Effector memory CD4-positive, alpha-beta T cell (primary cell): ENCODE measurements at regions not wholly inside any gene's neighbourhood (a gene's known extent, or its start where the extent isn't known, plus 50 kb on each side); places are given as distances from the start of the nearest gene placed in this dataset.
"Not testable (repeated sequence)": the region's sequence is repeated elsewhere in the genome, so short reads cannot be mapped to it uniquely, and the experiment has no call there.

Experiments
- DNase-seq, 3 donors: peaks; one replicate each; pipeline ENCODE4 v3.0.0-alpha.2; 2020
- H3K27ac ChIP-seq: 2 replicates; pipeline ENCODE4 v1.7.0; 2013; ENCODE audit warnings: mild to moderate bottlenecking, low read length, moderate library complexity; ENCODE audit not compliant: insufficient read depth, poor library complexity, severe bottlenecking
- H3K27me3 ChIP-seq: replicated peaks from 2 replicates; pipeline ENCODE4 v1.7.0; 2013; ENCODE audit warnings: mild to moderate bottlenecking, low read length; ENCODE audit not compliant: insufficient read depth, control insufficient read depth, poor library complexity, severe bottlenecking
- H3K36me3 ChIP-seq: 2 replicates; pipeline ENCODE4 v1.7.0; 2013; ENCODE audit warnings: mild to moderate bottlenecking, low read length, moderate library complexity; ENCODE audit not compliant: control insufficient read depth, insufficient read depth
- H3K4me1 ChIP-seq: 2 replicates; pipeline ENCODE4 v1.7.0; 2013; ENCODE audit warnings: low read length, mild to moderate bottlenecking; ENCODE audit not compliant: control insufficient read depth, insufficient read depth, poor library complexity, severe bottlenecking
- H3K4me3 ChIP-seq: 2 replicates; pipeline ENCODE4 v1.7.0; 2013; ENCODE audit warnings: low read length, low read depth, mild to moderate bottlenecking; ENCODE audit not compliant: insufficient read depth, poor library complexity, severe bottlenecking
- H3K9me3 ChIP-seq: 2 replicates; pipeline ENCODE4 v1.7.0; 2013; ENCODE audit warnings: mild to moderate bottlenecking, low read length, moderate library complexity; ENCODE audit not compliant: control insufficient read depth

DNA sequence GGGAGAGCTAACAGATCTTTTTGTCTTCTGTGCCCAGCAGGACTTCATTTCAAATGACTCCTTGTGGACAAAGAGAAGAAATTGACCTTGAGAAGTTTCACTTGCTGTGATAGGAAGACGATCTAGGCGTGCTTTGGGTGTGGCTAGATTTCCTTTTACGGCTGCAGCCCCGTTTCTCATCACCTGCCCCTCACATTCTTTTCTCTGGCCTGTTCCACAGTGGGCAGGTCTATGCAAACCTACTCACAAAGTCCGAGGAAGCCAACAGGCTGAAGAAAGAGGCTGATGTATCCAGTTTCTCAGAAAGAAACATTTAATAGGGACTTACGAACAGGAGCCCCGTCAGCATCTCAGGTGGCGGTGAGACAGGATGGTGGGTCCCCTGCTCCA is 231.8 kb downstream of the FGF9 start:
- DNase-seq, result no peak
- Histone ChIP-seq H3K4me1 (no peaks in the 10 kb centered on the region), H3K9me3 (no peaks in the 10 kb centered on the region), H3K27ac (no peak overlapping the region), H3K27me3 (no peaks in the 10 kb centered on the region), H3K4me3 (no peak overlapping the region), H3K36me3 (no peaks in the 10 kb centered on the region)

DNA sequence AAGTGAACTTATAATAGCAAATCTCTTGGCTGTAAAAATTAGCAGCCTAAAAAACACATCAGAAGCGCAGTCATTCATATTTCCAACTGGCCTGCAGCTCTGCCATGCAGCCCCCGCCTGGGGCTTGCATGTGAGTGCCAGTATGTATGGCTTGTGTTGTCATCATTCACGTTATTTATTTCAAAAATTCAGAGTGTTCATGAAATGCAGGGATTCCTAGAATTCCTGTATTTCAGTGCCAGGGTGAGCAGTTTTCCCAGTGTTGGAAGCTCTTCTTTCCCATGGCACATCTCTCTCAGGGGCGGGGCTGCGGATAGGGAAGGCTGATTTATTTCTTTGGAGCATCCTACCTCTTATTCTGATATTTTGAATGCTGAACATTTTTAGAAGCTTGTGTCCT is 234.6 kb downstream of the FGF9 start:
- Histone ChIP-seq H3K27me3 (no peaks in the 10 kb centered on the region), H3K27ac (no peak overlapping the region), H3K4me1 (no peaks in the 10 kb centered on the region), H3K4me3 (no peak overlapping the region), H3K36me3 (no peaks in the 10 kb centered on the region), H3K9me3 (no peaks in the 10 kb centered on the region)
- DNase-seq, result no peak

- no peaks in the 10 kb centered on the region for H3K36me3 ChIP-seq
- H3K27me3 ChIP-seq, result no peaks in the 10 kb centered on the region
- no peak for DNase-seq
- H3K9me3 ChIP-seq, result no peaks in the 10 kb centered on the region
- no peak overlapping the region for H3K4me3 ChIP-seq
- no peaks in the 10 kb centered on the region for H3K4me1 ChIP-seq
- H3K27ac ChIP-seq, result no peak overlapping the region
Measured at GRCh38 chr13:21909331-21909730, 238.5 kb downstream of the FGF9 start.

- Histone ChIP-seq H3K27me3 (no peaks in the 10 kb centered on the region), H3K27ac (no peak overlapping the region), H3K4me3 (no peak overlapping the region), H3K36me3 (no peaks in the 10 kb centered on the region), H3K4me1 (no peaks in the 10 kb centered on the region), H3K9me3 (no peaks in the 10 kb centered on the region)
- DNase-seq, result no peak
Measured at GRCh38 chr13:21910546-21910945, 239.7 kb downstream of the FGF9 start.

- Histone ChIP-seq H3K9me3 (no peaks in the 10 kb centered on the region), H3K36me3 (no peaks in the 10 kb centered on the region)
Measured at GRCh38 chr13:21911646-21912298, 240.9 kb downstream of the FGF9 start.

GRCh38 chr13:21913010-21913409 is 242.1 kb downstream of the FGF9 start:
- no peak for DNase-seq
- Histone ChIP-seq H3K36me3 (no peaks in the 10 kb centered on the region), H3K27ac (no peak overlapping the region), H3K27me3 (no peaks in the 10 kb centered on the region), H3K4me1 (no peaks in the 10 kb centered on the region), H3K4me3 (no peak overlapping the region), H3K9me3 (no peaks in the 10 kb centered on the region)

More at GRCh38 chr13:21911646-21912298, 240.9 kb downstream of the FGF9 start:
- DNase-seq, result no peak
- Histone ChIP-seq H3K4me3 (no peak overlapping the region), H3K27me3 (no peaks in the 10 kb centered on the region), H3K4me1 (no peaks in the 10 kb centered on the region), H3K27ac (no peak overlapping the region)

GRCh38 chr13:21917086-21918015 is 246.5 kb downstream of the FGF9 start:
- Histone ChIP-seq H3K36me3 (no peaks in the 10 kb centered on the region), H3K4me1 (no peaks in the 10 kb centered on the region), H3K9me3 (no peaks in the 10 kb centered on the region), H3K27ac (no peak overlapping the region), H3K4me3 (no peak overlapping the region), H3K27me3 (no peaks in the 10 kb centered on the region)
- no peak for DNase-seq

DNA sequence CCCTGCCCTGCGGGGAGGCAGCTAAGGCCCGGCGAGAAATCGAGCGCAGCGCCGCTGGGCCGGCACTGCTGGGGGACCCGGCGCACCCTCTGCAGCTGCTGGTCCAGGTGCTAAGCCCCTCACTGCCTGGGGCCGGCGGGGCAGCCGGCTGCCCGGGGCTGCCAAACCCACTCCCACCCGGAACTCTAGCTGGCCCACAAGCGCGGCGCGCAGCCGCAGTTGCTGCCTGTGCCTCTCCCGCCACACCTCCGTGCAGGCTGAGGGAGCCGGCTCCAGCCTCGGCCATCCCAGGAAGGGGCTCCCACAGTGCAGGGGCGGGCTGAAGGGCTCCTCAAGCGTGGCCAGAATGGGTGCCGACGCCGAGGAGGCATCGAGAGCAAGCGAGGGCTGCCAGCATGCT is 249.9 kb downstream of the FGF9 start:
- H3K36me3 ChIP-seq, H3K27me3 ChIP-seq, H3K4me1 ChIP-seq, H3K27ac ChIP-seq, DNase-seq, H3K9me3 ChIP-seq, H3K4me3 ChIP-seq: not testable (repeated sequence)

DNA sequence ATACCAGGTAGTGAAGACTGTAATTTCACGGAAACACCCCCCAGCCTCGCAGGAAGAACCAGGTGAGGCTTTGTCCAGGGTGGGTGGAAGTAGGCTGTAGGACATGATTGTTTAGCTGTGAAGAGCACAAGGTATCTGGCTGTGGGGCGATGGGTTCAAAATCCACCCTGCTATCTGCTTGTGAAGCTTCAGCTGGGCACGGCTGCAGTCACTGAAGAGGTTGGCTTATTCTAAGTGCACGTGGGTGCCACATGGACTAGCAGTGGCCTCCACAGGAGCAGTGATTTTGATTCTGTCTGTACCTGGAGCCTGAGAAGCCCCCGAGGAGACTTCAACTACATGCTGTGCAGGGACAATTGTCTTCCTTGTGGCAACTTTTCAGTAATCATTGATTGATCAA is 254.1 kb downstream of the FGF9 start:
- Histone ChIP-seq H3K9me3 (no peaks in the 10 kb centered on the region), H3K36me3 (no peaks in the 10 kb centered on the region), H3K4me1 (no peaks in the 10 kb centered on the region), H3K27me3 (no peaks in the 10 kb centered on the region), H3K27ac (no peak overlapping the region), H3K4me3 (no peak overlapping the region)
- no peak for DNase-seq

DNA sequence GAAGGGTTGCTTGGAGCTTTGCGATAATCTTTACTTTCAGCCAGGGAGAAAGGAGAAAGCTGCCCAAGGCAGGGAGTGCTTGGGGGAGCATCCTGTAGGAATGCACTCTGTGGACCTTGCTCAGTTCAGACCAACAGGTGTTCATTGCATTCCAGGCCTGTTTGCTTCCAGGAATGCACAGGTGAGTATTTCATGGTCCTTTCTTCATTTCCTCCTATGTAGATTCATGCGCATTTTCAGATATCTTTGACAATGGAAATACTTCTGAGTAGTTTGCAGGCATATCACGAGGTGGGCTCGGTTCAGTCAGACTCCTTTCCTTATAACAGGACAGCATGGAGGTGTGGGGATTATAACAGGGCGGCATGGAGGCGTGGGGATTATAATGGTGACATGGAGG is 254.8 kb downstream of the FGF9 start:
- Histone ChIP-seq H3K36me3 (no peaks in the 10 kb centered on the region), H3K4me3 (no peak overlapping the region), H3K9me3 (no peaks in the 10 kb centered on the region), H3K27me3 (no peaks in the 10 kb centered on the region), H3K27ac (no peak overlapping the region), H3K4me1 (no peaks in the 10 kb centered on the region)
- DNase-seq, result no peak
